ENCODE measurements at regions not wholly inside any gene's neighbourhood (a gene's known extent, or its start where the extent isn't known, plus 50 kb on each side); places are given as distances from the start of the nearest gene placed in this dataset.

DNA sequence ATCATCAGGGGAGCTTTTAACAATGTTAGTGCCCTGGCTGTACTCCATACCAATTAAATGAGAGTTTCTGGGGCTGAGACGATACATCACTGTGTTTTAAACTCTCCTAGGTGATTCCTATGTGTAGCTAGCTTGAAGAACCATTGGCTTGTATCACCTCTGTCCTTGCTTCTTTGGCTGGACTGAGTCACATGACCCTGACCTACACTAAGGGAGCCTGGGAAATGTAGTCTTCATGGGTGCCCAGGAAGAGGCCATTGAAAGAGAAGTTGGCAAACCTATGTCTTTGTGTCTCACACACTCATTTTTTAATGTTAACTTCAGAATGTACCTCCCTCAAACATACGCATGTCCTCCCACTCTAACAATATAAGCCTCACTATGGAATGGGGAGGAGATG, 506.6 kb downstream of the DHX35 start:
- TF ChIP-seq, protein P1, sequence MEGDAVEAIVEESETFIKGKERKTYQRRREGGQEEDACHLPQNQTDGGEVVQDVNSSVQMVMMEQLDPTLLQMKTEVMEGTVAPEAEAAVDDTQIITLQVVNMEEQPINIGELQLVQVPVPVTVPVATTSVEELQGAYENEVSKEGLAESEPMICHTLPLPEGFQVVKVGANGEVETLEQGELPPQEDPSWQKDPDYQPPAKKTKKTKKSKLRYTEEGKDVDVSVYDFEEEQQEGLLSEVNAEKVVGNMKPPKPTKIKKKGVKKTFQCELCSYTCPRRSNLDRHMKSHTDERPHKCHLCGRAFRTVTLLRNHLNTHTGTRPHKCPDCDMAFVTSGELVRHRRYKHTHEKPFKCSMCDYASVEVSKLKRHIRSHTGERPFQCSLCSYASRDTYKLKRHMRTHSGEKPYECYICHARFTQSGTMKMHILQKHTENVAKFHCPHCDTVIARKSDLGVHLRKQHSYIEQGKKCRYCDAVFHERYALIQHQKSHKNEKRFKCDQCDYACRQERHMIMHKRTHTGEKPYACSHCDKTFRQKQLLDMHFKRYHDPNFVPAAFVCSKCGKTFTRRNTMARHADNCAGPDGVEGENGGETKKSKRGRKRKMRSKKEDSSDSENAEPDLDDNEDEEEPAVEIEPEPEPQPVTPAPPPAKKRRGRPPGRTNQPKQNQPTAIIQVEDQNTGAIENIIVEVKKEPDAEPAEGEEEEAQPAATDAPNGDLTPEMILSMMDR (IDR thresholded peaks at IDR 0.05; ENCODE audit: low read depth, low read length): no peak
- no peak for TF ChIP-seq EZH2phosphoT487 (IDR thresholded peaks at IDR 0.05; ENCODE audit: low read depth)
